RKO (cell line): ENCODE measurements at regions not wholly inside any gene's neighbourhood (a gene's known extent, or its start where the extent isn't known, plus 50 kb on each side); places are given as distances from the start of the nearest gene placed in this dataset.
A peak's percentile ranks its signal among the peaks of the same experiment; 100 is the strongest.
"Not testable (repeated sequence)": the region's sequence is repeated elsewhere in the genome, so short reads cannot be mapped to it uniquely, and the experiment has no call there.

Experiments
- DNase-seq: peaks from one replicate; pipeline ENCODE4 v3.0.0-alpha.2; 2016; ENCODE audit warnings: low spot score

- no peak for DNase-seq
Measured at GRCh38 chr3:36077320-36077719, 303.0 kb upstream of the STAC start.

- not testable (repeated sequence) for DNase-seq
Measured at GRCh38 chr3:36082958-36083357, 297.3 kb upstream of the STAC start.

- no peak for DNase-seq
Measured at GRCh38 chr3:36095238-36095637, 285.1 kb upstream of the STAC start.

GRCh38 chr3:36097209-36097608 is 283.1 kb upstream of the STAC start:
- DNase-seq: no peak

GRCh38 chr3:36114353-36114752 is 266.0 kb upstream of the STAC start:
- no peak for DNase-seq

GRCh38 chr3:36124118-36124796 is 256.0 kb upstream of the STAC start:
- peak; percentile 37 for DNase-seq

- DNase-seq: no peak
Measured at GRCh38 chr3:36132214-36132613, 248.1 kb upstream of the STAC start.

GRCh38 chr3:36135863-36136262 is 244.4 kb upstream of the STAC start:
- no peak for DNase-seq

GRCh38 chr3:36142746-36143145 is 237.6 kb upstream of the STAC start:
- DNase-seq: no peak

- DNase-seq: no peak
Measured at GRCh38 chr3:36146404-36146803, 233.9 kb upstream of the STAC start.

- DNase-seq: no peak
Measured at GRCh38 chr3:36147934-36148558, 232.3 kb upstream of the STAC start.

GRCh38 chr3:36149447-36149865 is 230.8 kb upstream of the STAC start:
- no peak for DNase-seq

GRCh38 chr3:36155515-36155914 is 224.8 kb upstream of the STAC start:
- DNase-seq: no peak

- DNase-seq: no peak
Measured at GRCh38 chr3:36164400-36164799, 215.9 kb upstream of the STAC start.

- DNase-seq: no peak
Measured at GRCh38 chr3:36165509-36166290, 214.6 kb upstream of the STAC start.

GRCh38 chr3:36166477-36166876 is 213.8 kb upstream of the STAC start:
- peak; percentile 42 for DNase-seq

GRCh38 chr3:36172699-36173098 is 207.6 kb upstream of the STAC start:
- DNase-seq: no peak

GRCh38 chr3:36175113-36175812 is 205.0 kb upstream of the STAC start:
- no peak for DNase-seq

GRCh38 chr3:36175916-36176461 is 204.3 kb upstream of the STAC start:
- DNase-seq: no peak

GRCh38 chr3:36178018-36178417 is 202.3 kb upstream of the STAC start:
- DNase-seq: no peak

- no peak for DNase-seq
Measured at GRCh38 chr3:36182024-36182423, 198.3 kb upstream of the STAC start.

- DNase-seq: not testable (repeated sequence)
Measured at GRCh38 chr3:36187197-36187596, 193.1 kb upstream of the STAC start.
